ENCODE measurements at regions not wholly inside any gene's neighbourhood (a gene's known extent, or its start where the extent isn't known, plus 50 kb on each side); places are given as distances from the start of the nearest gene placed in this dataset.

DNA sequence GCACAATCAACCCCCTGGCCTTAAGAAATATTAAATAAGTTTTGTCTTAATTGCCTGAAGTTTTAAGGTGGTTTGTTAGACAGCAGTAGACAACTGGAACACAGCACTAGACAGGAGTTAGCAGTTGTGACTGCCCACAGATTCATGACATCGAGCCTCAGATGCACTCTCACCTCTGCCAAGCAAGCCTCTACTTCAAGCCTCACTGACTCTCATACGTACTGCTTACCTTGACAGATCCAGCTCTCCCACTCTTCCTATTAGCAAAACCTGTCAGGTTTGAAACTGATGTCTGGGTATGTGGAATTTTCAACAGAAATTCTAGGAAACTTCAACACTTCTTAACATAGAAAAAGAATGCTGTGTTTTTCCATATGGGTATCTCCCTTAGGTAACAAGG lies 382.9 kb upstream of the DPH6 start:
- TF ChIP-seq, protein P1, sequence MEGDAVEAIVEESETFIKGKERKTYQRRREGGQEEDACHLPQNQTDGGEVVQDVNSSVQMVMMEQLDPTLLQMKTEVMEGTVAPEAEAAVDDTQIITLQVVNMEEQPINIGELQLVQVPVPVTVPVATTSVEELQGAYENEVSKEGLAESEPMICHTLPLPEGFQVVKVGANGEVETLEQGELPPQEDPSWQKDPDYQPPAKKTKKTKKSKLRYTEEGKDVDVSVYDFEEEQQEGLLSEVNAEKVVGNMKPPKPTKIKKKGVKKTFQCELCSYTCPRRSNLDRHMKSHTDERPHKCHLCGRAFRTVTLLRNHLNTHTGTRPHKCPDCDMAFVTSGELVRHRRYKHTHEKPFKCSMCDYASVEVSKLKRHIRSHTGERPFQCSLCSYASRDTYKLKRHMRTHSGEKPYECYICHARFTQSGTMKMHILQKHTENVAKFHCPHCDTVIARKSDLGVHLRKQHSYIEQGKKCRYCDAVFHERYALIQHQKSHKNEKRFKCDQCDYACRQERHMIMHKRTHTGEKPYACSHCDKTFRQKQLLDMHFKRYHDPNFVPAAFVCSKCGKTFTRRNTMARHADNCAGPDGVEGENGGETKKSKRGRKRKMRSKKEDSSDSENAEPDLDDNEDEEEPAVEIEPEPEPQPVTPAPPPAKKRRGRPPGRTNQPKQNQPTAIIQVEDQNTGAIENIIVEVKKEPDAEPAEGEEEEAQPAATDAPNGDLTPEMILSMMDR (IDR thresholded peaks at IDR 0.05; ENCODE audit: poor library complexity, severe bottlenecking): no peak
- TF ChIP-seq MXI1 (conservative IDR thresholded peaks at IDR 0.05; ENCODE audit: poor library complexity, severe bottlenecking) (no peak), EZH2 (IDR thresholded peaks at IDR 0.05; ENCODE audit: borderline replicate concordance, insufficient read depth, low read length, poor library complexity, severe bottlenecking) (no peak), TAF1 (IDR thresholded peaks at IDR 0.05; ENCODE audit: low read depth) (no peak), POLR2AphosphoS5 (IDR thresholded peaks at IDR 0.05) (no peak)
- TF ChIP-seq, protein P2, sequence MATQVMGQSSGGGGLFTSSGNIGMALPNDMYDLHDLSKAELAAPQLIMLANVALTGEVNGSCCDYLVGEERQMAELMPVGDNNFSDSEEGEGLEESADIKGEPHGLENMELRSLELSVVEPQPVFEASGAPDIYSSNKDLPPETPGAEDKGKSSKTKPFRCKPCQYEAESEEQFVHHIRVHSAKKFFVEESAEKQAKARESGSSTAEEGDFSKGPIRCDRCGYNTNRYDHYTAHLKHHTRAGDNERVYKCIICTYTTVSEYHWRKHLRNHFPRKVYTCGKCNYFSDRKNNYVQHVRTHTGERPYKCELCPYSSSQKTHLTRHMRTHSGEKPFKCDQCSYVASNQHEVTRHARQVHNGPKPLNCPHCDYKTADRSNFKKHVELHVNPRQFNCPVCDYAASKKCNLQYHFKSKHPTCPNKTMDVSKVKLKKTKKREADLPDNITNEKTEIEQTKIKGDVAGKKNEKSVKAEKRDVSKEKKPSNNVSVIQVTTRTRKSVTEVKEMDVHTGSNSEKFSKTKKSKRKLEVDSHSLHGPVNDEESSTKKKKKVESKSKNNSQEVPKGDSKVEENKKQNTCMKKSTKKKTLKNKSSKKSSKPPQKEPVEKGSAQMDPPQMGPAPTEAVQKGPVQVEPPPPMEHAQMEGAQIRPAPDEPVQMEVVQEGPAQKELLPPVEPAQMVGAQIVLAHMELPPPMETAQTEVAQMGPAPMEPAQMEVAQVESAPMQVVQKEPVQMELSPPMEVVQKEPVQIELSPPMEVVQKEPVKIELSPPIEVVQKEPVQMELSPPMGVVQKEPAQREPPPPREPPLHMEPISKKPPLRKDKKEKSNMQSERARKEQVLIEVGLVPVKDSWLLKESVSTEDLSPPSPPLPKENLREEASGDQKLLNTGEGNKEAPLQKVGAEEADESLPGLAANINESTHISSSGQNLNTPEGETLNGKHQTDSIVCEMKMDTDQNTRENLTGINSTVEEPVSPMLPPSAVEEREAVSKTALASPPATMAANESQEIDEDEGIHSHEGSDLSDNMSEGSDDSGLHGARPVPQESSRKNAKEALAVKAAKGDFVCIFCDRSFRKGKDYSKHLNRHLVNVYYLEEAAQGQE (IDR thresholded peaks at IDR 0.05; ENCODE audit: borderline replicate concordance): no peak

All from neural cell (in vitro differentiated cells).